CD4-positive, alpha-beta memory T cell (primary cell): ENCODE measurements at regions not wholly inside any gene's neighbourhood (a gene's known extent, or its start where the extent isn't known, plus 50 kb on each side); places are given as distances from the start of the nearest gene placed in this dataset.

Experiments
- CTCF ChIA-PET: fragments of 350-600 bp; sonication (Branson Sonifier 250); formaldehyde crosslinking; loops from one replicate; lab custom pipeline; 2021; ENCODE audit warnings: inconsistent platforms; ENCODE audit not compliant: partially characterized antibody; lab: Charles Lee
- POLR2A ChIA-PET: fragments of 350-600 bp; sonication (Branson Sonifier 250); formaldehyde crosslinking; loops from one replicate; lab custom pipeline; 2021; ENCODE audit not compliant: partially characterized antibody; lab: Charles Lee
- DNase-seq, 5 donors: peaks; one replicate each; pipeline versions ENCODE4 v3.0.0 to v3.0.0-alpha.2; 2020 to 2022; ENCODE audit warnings: mixed read lengths in 1 of 5
- H3K27ac ChIP-seq: one replicate; pipeline ENCODE4 v1.7.0; 2013; ENCODE audit warnings: low read depth, low read length
- H3K27me3 ChIP-seq: 2 replicates; pipeline ENCODE4 v1.7.0; 2013; ENCODE audit warnings: mild to moderate bottlenecking, low read length, moderate library complexity; ENCODE audit not compliant: insufficient read depth
- H3K36me3 ChIP-seq: 2 replicates; pipeline ENCODE4 v1.7.0; 2013; ENCODE audit warnings: mild to moderate bottlenecking, low read length, moderate library complexity; ENCODE audit not compliant: insufficient read depth
- H3K4me1 ChIP-seq: 2 replicates; pipeline ENCODE4 v1.7.0; 2013; ENCODE audit warnings: mild to moderate bottlenecking, low read length, moderate library complexity; ENCODE audit not compliant: insufficient read depth
- H3K4me3 ChIP-seq, 2 donors: one replicate each; pipeline ENCODE4 v1.7.0; 2013; ENCODE audit warnings: low read length in 2 of 2, mild to moderate bottlenecking in 1 of 2
- H3K9me3 ChIP-seq, 2 donors: one replicate each; pipeline ENCODE4 v1.7.0; 2013; ENCODE audit warnings: low read length in 2 of 2, control low read depth in 1 of 2; ENCODE audit not compliant: control insufficient read depth in 1 of 2
- H3K27ac Mint-ChIP-seq, 7 donors: one replicate each; pipeline ENCODE4 v1.8.0; 2020 to 2021; ENCODE audit warnings: mixed read lengths in 7 of 7, mild to moderate bottlenecking in 6 of 7, inconsistent platforms in 3 of 7, moderate library complexity in 3 of 7
- H3K27me3 Mint-ChIP-seq, 2 donors: one replicate each; pipeline ENCODE4 v1.8.0; 2020 to 2021; ENCODE audit warnings: mixed read lengths in 2 of 2
- H3K36me3 Mint-ChIP-seq, 2 donors: one replicate each; pipeline ENCODE4 v1.8.0; 2020 to 2021; ENCODE audit warnings: mixed read lengths in 2 of 2, inconsistent platforms in 1 of 2, mild to moderate bottlenecking in 1 of 2
- H3K4me1 Mint-ChIP-seq, 4 donors: one replicate each; pipeline ENCODE4 v1.8.0; 2020 to 2021; ENCODE audit warnings: mixed read lengths in 4 of 4, mild to moderate bottlenecking in 1 of 4
- H3K4me3 Mint-ChIP-seq, 8 donors: one replicate each; pipeline ENCODE4 v1.8.0; 2020 to 2021; ENCODE audit warnings: mixed read lengths in 8 of 8, mild to moderate bottlenecking in 7 of 8, moderate library complexity in 6 of 8, inconsistent platforms in 3 of 8
- H3K9me3 Mint-ChIP-seq, 8 donors: one replicate each; pipeline ENCODE4 v1.8.0; 2020 to 2021; ENCODE audit warnings: mixed read lengths in 8 of 8, mild to moderate bottlenecking in 5 of 8, inconsistent platforms in 3 of 8, moderate library complexity in 1 of 8
- intact Hi-C: fragments of 100-400 bp; cut with micrococcal nuclease; formaldehyde crosslinking; loops from one replicate; pipeline ENCODE4 v1.15.1; 2023

- Histone ChIP-seq H3K27me3 (no peaks in the 10 kb centered on the region), H3K4me3 (no peak overlapping the region), H3K36me3 (no peaks in the 10 kb centered on the region), H3K9me3 (peaks cover 0 to 3% of the 10 kb centered on the region in 2 donors), H3K27ac (no peak overlapping the region), H3K4me1 (no peaks in the 10 kb centered on the region)
- Mint-ChIP-seq H3K4me3 (no peak overlapping the region), H3K36me3 (no peaks in the 10 kb centered on the region), H3K4me1 (no peaks in the 10 kb centered on the region), H3K9me3 (peaks cover 6 to 46% (median 21%) of the 10 kb centered on the region in 8 donors), H3K27ac (no peak overlapping the region), H3K27me3 (no peaks in the 10 kb centered on the region)
- intact Hi-C loops, result no loop called here
- CTCF ChIA-PET, result no interaction called here
- DNase-seq, result no peak
- POLR2A ChIA-PET, result no interaction called here
Measured at GRCh38 chr5:25029004-25029403, 384.2 kb upstream of the CDH10 start.

- H3K27ac ChIP-seq, result no peak overlapping the region
- intact Hi-C loops, result no loop called here
- CTCF ChIA-PET, result no interaction called here
Measured at GRCh38 chr5:25027526-25027925, 382.7 kb upstream of the CDH10 start.

DNA sequence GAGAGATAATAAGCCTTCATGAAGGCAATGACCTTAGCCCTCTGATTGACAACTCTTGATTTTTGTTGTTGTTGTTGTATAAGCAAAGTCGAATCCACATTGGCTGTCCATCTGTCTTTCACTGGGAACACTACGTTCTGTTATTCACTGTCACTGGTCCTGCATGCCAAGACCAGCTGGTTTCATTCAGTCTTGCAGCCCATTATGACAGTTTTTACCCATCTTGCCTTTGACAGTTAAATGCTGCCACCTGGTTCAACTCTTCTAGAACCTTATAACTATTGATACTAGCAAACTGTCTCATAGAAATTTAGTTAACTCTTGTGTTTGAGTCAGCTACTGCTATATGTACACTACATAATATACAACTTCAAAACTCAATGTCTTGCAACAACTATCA is 382.3 kb upstream of the CDH10 start:
- Mint-ChIP-seq H3K9me3 (peaks cover 6 to 39% (median 20%) of the 10 kb centered on the region in 8 donors), H3K27me3 (no peaks in the 10 kb centered on the region), H3K4me1 (no peaks in the 10 kb centered on the region), H3K27ac (no peak overlapping the region), H3K4me3 (no peak overlapping the region), H3K36me3 (no peaks in the 10 kb centered on the region)
- Histone ChIP-seq H3K27me3 (no peaks in the 10 kb centered on the region), H3K9me3 (peaks cover 0 to 6% of the 10 kb centered on the region in 2 donors), H3K4me3 (no peak overlapping the region), H3K27ac (no peak overlapping the region), H3K36me3 (no peaks in the 10 kb centered on the region), H3K4me1 (no peaks in the 10 kb centered on the region)
- CTCF ChIA-PET, result no interaction called here
- POLR2A ChIA-PET, result no interaction called here
- intact Hi-C loops, result no loop called here
- no peak for DNase-seq

More at GRCh38 chr5:25027526-25027925, 382.7 kb upstream of the CDH10 start:
- H3K4me1 ChIP-seq, result no peaks in the 10 kb centered on the region
- Mint-ChIP-seq H3K9me3 (peaks cover 6 to 40% (median 19%) of the 10 kb centered on the region in 8 donors), H3K4me1 (no peaks in the 10 kb centered on the region), H3K36me3 (no peaks in the 10 kb centered on the region), H3K4me3 (no peak overlapping the region), H3K27ac (no peak overlapping the region), H3K27me3 (no peaks in the 10 kb centered on the region)
- no peaks in the 10 kb centered on the region for H3K27me3 ChIP-seq
- no peak for DNase-seq
- peaks cover 0 to 6% of the 10 kb centered on the region in 2 donors for H3K9me3 ChIP-seq
- POLR2A ChIA-PET, result no interaction called here
- H3K36me3 ChIP-seq, result no peaks in the 10 kb centered on the region
- H3K4me3 ChIP-seq, result no peak overlapping the region

- no peak overlapping the region for H3K27ac Mint-ChIP-seq
- peaks cover 5 to 38% (median 21%) of the 10 kb centered on the region in 8 donors for H3K9me3 Mint-ChIP-seq
- DNase-seq, result no peak
- H3K4me3 ChIP-seq, result no peak overlapping the region
- H3K4me1 ChIP-seq, result no peaks in the 10 kb centered on the region
- no peaks in the 10 kb centered on the region for H3K36me3 ChIP-seq
- H3K4me1 Mint-ChIP-seq, result no peaks in the 10 kb centered on the region
- H3K36me3 Mint-ChIP-seq, result no peaks in the 10 kb centered on the region
- H3K27me3 Mint-ChIP-seq, result no peaks in the 10 kb centered on the region
- H3K27ac ChIP-seq, result no peak overlapping the region
- H3K4me3 Mint-ChIP-seq, result no peak overlapping the region
- intact Hi-C loops, result no loop called here
- peaks cover 0 to 6% of the 10 kb centered on the region in 2 donors for H3K9me3 ChIP-seq
- ChIA-PET POLR2A (no interaction called here), CTCF (no interaction called here)
- H3K27me3 ChIP-seq, result no peaks in the 10 kb centered on the region
Measured at GRCh38 chr5:25025831-25026230, 381.1 kb upstream of the CDH10 start.

GRCh38 chr5:25020454-25020853 is 375.7 kb upstream of the CDH10 start:
- Histone ChIP-seq H3K27me3 (no peaks in the 10 kb centered on the region), H3K4me3 (no peak overlapping the region), H3K4me1 (no peaks in the 10 kb centered on the region), H3K36me3 (no peaks in the 10 kb centered on the region), H3K9me3 (peaks cover 0 to 6% of the 10 kb centered on the region in 2 donors), H3K27ac (no peak overlapping the region)
- intact Hi-C loops, result no loop called here
- no peak overlapping the region for H3K27ac Mint-ChIP-seq
- DNase-seq, result no peak
- H3K27me3 Mint-ChIP-seq, result no peaks in the 10 kb centered on the region
- ChIA-PET POLR2A (no interaction called here), CTCF (no interaction called here)
- peaks cover 0 to 29% (median 17%) of the 10 kb centered on the region in 8 donors for H3K9me3 Mint-ChIP-seq
- H3K4me3 Mint-ChIP-seq, result no peak overlapping the region
- H3K4me1 Mint-ChIP-seq, result no peaks in the 10 kb centered on the region
- H3K36me3 Mint-ChIP-seq, result no peaks in the 10 kb centered on the region

DNA sequence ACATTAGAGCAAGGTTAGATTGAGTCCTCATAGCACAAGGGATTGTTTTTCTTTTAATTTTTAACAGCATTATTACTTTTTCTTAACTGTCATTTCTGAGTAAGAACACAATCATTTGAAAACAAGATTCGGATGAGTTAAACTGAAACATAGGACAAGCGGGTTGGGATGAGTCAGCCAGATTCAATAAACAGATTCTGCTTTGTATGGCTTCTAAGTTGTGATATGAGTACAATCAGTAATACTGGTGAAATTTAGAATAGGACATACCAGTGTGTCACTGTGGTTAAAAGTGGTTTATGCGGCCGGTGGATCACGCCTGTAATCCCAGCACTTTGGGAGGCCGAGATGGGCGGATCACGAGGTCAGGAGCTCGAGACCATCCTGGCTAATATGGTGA is 364.3 kb upstream of the CDH10 start:
- H3K27ac Mint-ChIP-seq, result no peak overlapping the region
- H3K9me3 ChIP-seq, result peaks cover 0 to 3% of the 10 kb centered on the region in 2 donors
- H3K9me3 Mint-ChIP-seq, result peaks cover 0 to 29% (median 8%) of the 10 kb centered on the region in 8 donors
- H3K27me3 Mint-ChIP-seq, result no peaks in the 10 kb centered on the region
- H3K4me3 Mint-ChIP-seq, result no peak overlapping the region
- intact Hi-C loops, result no loop called here
- no peaks in the 10 kb centered on the region for H3K27me3 ChIP-seq
- H3K36me3 Mint-ChIP-seq, result no peaks in the 10 kb centered on the region
- H3K4me1 Mint-ChIP-seq, result no peaks in the 10 kb centered on the region
- H3K36me3 ChIP-seq, result no peaks in the 10 kb centered on the region
- ChIA-PET CTCF (no interaction called here), POLR2A (no interaction called here)
- H3K4me3 ChIP-seq, result no peak overlapping the region
- DNase-seq, result no peak
- H3K27ac ChIP-seq, result no peak overlapping the region
- no peaks in the 10 kb centered on the region for H3K4me1 ChIP-seq

GRCh38 chr5:25006734-25007133 is 362.0 kb upstream of the CDH10 start:
- no peaks in the 10 kb centered on the region for H3K36me3 ChIP-seq
- CTCF ChIA-PET, result no interaction called here
- H3K4me3 Mint-ChIP-seq, result no peak overlapping the region
- H3K27me3 ChIP-seq, result no peaks in the 10 kb centered on the region
- H3K4me1 Mint-ChIP-seq, result no peaks in the 10 kb centered on the region
- POLR2A ChIA-PET, result no interaction called here
- intact Hi-C loops, result no loop called here
- H3K4me1 ChIP-seq, result no peaks in the 10 kb centered on the region
- H3K27ac Mint-ChIP-seq, result no peak overlapping the region
- H3K27me3 Mint-ChIP-seq, result no peaks in the 10 kb centered on the region
- H3K4me3 ChIP-seq, result no peak overlapping the region
- peaks cover 0 to 27% (median 9%) of the 10 kb centered on the region in 8 donors for H3K9me3 Mint-ChIP-seq
- no peaks in the 10 kb centered on the region for H3K36me3 Mint-ChIP-seq
- peaks cover 0 to 3% of the 10 kb centered on the region in 2 donors for H3K9me3 ChIP-seq
- DNase-seq, result no peak
- no peak overlapping the region for H3K27ac ChIP-seq

GRCh38 chr5:25006237-25006636 is 361.5 kb upstream of the CDH10 start:
- no peaks in the 10 kb centered on the region for H3K4me1 Mint-ChIP-seq
- no peaks in the 10 kb centered on the region for H3K27me3 Mint-ChIP-seq
- Histone ChIP-seq H3K36me3 (no peaks in the 10 kb centered on the region), H3K4me1 (no peaks in the 10 kb centered on the region), H3K4me3 (no peak overlapping the region), H3K27me3 (no peaks in the 10 kb centered on the region), H3K9me3 (peaks cover 0 to 3% of the 10 kb centered on the region in 2 donors), H3K27ac (no peak overlapping the region)
- intact Hi-C loops, result no loop called here
- peaks cover 0 to 22% (median 8%) of the 10 kb centered on the region in 8 donors for H3K9me3 Mint-ChIP-seq
- H3K27ac Mint-ChIP-seq, result no peak overlapping the region
- H3K4me3 Mint-ChIP-seq, result no peak overlapping the region
- H3K36me3 Mint-ChIP-seq, result no peaks in the 10 kb centered on the region
- CTCF ChIA-PET, result no interaction called here
- POLR2A ChIA-PET, result no interaction called here
- no peak for DNase-seq
